Prostate gland (tissue), 2 donors: ENCODE measurements at regions not wholly inside any gene's neighbourhood (a gene's known extent, or its start where the extent isn't known, plus 50 kb on each side); places are given as distances from the start of the nearest gene placed in this dataset.

Source experiments
- POLR2A ChIP-seq: fragments of 450-650 bp; IDR thresholded peaks from one replicate; pipeline ENCODE4 v1.6.1; 2016; ENCODE audit warnings: antibody characterized with exemption, mild to moderate bottlenecking
- POLR2AphosphoS5 ChIP-seq: sonication (generic); formaldehyde crosslinking; IDR thresholded peaks from one replicate; pipeline ENCODE4 v1.6.1; 2017; ENCODE audit warnings: antibody characterized with exemption
- TF ChIP-seq, protein P1 (sequence below), 4 experiments: fragments of 200-600 bp in 2 of 4; fragments of 450-650 bp in 2 of 4; sonication (generic) in 2 of 4; IDR thresholded peaks; 1 replicate in 3 of 4; 2 replicates in 1 of 4; pipeline ENCODE4 v1.5.1; 2016 to 2019; ENCODE audit warnings: antibody characterized with exemption in 4 of 4, mild to moderate bottlenecking in 2 of 4, moderate library complexity in 2 of 4

DNA sequence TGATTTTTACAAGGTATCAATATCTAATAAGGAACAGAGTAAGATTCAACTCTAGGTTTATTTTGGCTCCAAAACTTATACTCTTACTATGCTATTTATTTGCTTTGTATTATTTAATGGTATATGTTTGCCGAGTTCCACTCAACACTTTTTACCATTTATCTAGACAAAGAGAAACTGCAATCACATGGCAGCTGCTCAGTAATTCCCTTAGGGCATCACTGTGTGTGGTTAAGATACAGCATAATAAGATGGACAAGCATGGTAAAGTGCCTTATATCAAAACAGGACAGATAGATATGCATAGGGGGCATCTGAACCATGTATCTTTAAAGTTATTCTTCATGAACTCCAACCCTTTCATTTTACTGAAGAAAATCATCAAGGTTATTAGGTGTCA lies 483.0 kb upstream of the ID4 start:
- TF ChIP-seq, protein P1, sequence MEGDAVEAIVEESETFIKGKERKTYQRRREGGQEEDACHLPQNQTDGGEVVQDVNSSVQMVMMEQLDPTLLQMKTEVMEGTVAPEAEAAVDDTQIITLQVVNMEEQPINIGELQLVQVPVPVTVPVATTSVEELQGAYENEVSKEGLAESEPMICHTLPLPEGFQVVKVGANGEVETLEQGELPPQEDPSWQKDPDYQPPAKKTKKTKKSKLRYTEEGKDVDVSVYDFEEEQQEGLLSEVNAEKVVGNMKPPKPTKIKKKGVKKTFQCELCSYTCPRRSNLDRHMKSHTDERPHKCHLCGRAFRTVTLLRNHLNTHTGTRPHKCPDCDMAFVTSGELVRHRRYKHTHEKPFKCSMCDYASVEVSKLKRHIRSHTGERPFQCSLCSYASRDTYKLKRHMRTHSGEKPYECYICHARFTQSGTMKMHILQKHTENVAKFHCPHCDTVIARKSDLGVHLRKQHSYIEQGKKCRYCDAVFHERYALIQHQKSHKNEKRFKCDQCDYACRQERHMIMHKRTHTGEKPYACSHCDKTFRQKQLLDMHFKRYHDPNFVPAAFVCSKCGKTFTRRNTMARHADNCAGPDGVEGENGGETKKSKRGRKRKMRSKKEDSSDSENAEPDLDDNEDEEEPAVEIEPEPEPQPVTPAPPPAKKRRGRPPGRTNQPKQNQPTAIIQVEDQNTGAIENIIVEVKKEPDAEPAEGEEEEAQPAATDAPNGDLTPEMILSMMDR (IDR thresholded peaks at IDR 0.05), result no peak
- TF ChIP-seq POLR2A (no peak), POLR2AphosphoS5 (no peak)
